RWPE2 (cell line): ENCODE measurements at regions not wholly inside any gene's neighbourhood (a gene's known extent, or its start where the extent isn't known, plus 50 kb on each side); places are given as distances from the start of the nearest gene placed in this dataset.

ENCODE experiments used
- ATAC-seq: fragments of 200-7000 bp; cut with Tn5 transposase; 3 replicates; pipeline ENCODE4 v1.9.1; 2021; ENCODE audit warnings: low read depth
- DNase-seq: peaks from one replicate; pipeline ENCODE4 v3.0.0-alpha.2; 2020; ENCODE audit warnings: low spot score
- H3K27ac ChIP-seq: fragments of 450-650 bp; 2 replicates; pipeline ENCODE4 v1.5.1; 2017; ENCODE audit warnings: mild to moderate bottlenecking; ENCODE audit not compliant: poor library complexity, severe bottlenecking
- H3K27me3 ChIP-seq: fragments of 250-450 bp; sonication (Bioruptor Pico); 2 replicates; pipeline ENCODE4 v1.5.1; 2021; ENCODE audit warnings: mild to moderate bottlenecking, moderate library complexity; ENCODE audit not compliant: insufficient read depth, poor library complexity, severe bottlenecking
- H3K36me3 ChIP-seq: fragments of 250-450 bp; sonication (Bioruptor Pico); 2 replicates; pipeline ENCODE4 v1.5.1; 2020; ENCODE audit warnings: low read depth, mild to moderate bottlenecking, moderate library complexity
- H3K4me1 ChIP-seq: fragments of 250-450 bp; sonication (Bioruptor Pico); 2 replicates; pipeline ENCODE4 v1.5.1; 2021; ENCODE audit warnings: mild to moderate bottlenecking, moderate library complexity; ENCODE audit not compliant: insufficient read depth, poor library complexity, severe bottlenecking
- H3K4me3 ChIP-seq: fragments of 250-450 bp; sonication (Bioruptor Pico); 2 replicates; pipeline ENCODE4 v1.5.1; 2021; ENCODE audit warnings: mild to moderate bottlenecking, moderate library complexity; ENCODE audit not compliant: severe bottlenecking
- H3K9me3 ChIP-seq: fragments of 250-450 bp; sonication (Bioruptor Pico); 2 replicates; pipeline ENCODE4 v1.5.1; 2021; ENCODE audit warnings: mild to moderate bottlenecking, moderate library complexity; ENCODE audit not compliant: severe bottlenecking
- TF ChIP-seq, protein P1 (sequence below): fragments of 450-650 bp; IDR thresholded peaks from one replicate; pipeline ENCODE4 v1.5.1; 2017; ENCODE audit warnings: mild to moderate bottlenecking, moderate library complexity; ENCODE audit not compliant: poor library complexity, severe bottlenecking

GRCh38 chr10:7043055-7043653 is 367.7 kb downstream of the SFMBT2 start:
- no peak overlapping the region for H3K27ac ChIP-seq
- H3K9me3 ChIP-seq: no peaks in the 10 kb centered on the region
- TF ChIP-seq, protein P1, sequence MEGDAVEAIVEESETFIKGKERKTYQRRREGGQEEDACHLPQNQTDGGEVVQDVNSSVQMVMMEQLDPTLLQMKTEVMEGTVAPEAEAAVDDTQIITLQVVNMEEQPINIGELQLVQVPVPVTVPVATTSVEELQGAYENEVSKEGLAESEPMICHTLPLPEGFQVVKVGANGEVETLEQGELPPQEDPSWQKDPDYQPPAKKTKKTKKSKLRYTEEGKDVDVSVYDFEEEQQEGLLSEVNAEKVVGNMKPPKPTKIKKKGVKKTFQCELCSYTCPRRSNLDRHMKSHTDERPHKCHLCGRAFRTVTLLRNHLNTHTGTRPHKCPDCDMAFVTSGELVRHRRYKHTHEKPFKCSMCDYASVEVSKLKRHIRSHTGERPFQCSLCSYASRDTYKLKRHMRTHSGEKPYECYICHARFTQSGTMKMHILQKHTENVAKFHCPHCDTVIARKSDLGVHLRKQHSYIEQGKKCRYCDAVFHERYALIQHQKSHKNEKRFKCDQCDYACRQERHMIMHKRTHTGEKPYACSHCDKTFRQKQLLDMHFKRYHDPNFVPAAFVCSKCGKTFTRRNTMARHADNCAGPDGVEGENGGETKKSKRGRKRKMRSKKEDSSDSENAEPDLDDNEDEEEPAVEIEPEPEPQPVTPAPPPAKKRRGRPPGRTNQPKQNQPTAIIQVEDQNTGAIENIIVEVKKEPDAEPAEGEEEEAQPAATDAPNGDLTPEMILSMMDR: no peak
- ATAC-seq: no peak
- H3K4me1 ChIP-seq: no peaks in the 10 kb centered on the region
- H3K4me3 ChIP-seq: no peak overlapping the region
- H3K27me3 ChIP-seq: peaks cover 15% of the 10 kb centered on the region
- no peaks in the 10 kb centered on the region for H3K36me3 ChIP-seq
- no peak for DNase-seq

DNA sequence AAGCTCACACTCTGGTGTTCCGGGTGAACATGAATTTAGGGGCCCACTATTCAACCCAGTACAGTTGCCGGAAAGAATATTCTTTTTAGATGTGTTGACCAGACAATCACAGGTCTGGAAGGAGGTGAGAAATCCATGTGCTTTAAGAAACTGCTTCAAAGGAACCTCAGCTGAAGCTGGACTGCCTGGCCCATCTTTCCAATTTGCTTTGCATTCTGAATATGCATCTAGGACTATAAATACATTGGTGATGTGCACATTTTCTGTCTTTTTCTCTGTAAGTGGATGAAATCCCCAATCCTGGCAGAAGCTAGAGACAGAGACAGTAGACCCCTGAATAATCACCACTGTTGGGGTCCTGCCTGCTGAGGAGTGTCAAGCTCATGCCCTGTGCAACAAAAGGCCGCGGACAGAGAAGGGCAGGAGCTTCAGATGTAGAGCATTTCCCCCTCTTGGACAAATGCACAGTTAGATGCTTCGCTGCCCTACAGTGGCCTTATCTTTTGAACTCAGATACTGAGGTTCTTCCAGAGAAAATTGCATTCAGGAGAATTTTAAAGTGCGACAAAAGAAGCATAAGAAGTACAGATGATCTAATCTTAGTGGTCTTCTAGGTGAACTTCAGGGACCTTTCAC is 368.3 kb downstream of the SFMBT2 start:
- H3K9me3 ChIP-seq: no peaks in the 10 kb centered on the region
- H3K27me3 ChIP-seq: peaks cover 15% of the 10 kb centered on the region
- H3K4me3 ChIP-seq: no peak overlapping the region

GRCh38 chr10:7042000-7042399 is 368.8 kb downstream of the SFMBT2 start:
- ATAC-seq: no peak
- no peak overlapping the region for H3K27ac ChIP-seq
- H3K4me1 ChIP-seq: no peaks in the 10 kb centered on the region
- TF ChIP-seq, protein P1: no peak
- peaks cover 15% of the 10 kb centered on the region for H3K27me3 ChIP-seq
- no peak for DNase-seq
- no peak overlapping the region for H3K4me3 ChIP-seq
- H3K36me3 ChIP-seq: no peaks in the 10 kb centered on the region
- H3K9me3 ChIP-seq: no peaks in the 10 kb centered on the region

More for the DNA sequence above, 368.3 kb downstream of the SFMBT2 start:
- no peaks in the 10 kb centered on the region for H3K4me1 ChIP-seq
- DNase-seq (no peak), ATAC-seq (no peak)
- H3K36me3 ChIP-seq: no peaks in the 10 kb centered on the region
- no peak overlapping the region for H3K27ac ChIP-seq
- TF ChIP-seq, protein P1: no peak

- DNase-seq: no peak
- H3K27me3 ChIP-seq: peaks cover 15% of the 10 kb centered on the region
- ATAC-seq: no peak
- no peaks in the 10 kb centered on the region for H3K4me1 ChIP-seq
- TF ChIP-seq, protein P1: no peak
- no peaks in the 10 kb centered on the region for H3K9me3 ChIP-seq
- H3K4me3 ChIP-seq: no peak overlapping the region
- H3K27ac ChIP-seq: no peak overlapping the region
- H3K36me3 ChIP-seq: no peaks in the 10 kb centered on the region
Measured at GRCh38 chr10:7040681-7041080, 370.2 kb downstream of the SFMBT2 start.

- DNase-seq (no peak), ATAC-seq (no peak)
- no peak overlapping the region for H3K4me3 ChIP-seq
- H3K4me1 ChIP-seq: no peaks in the 10 kb centered on the region
- TF ChIP-seq, protein P1: no peak
- peaks cover 15% of the 10 kb centered on the region for H3K27me3 ChIP-seq
- H3K9me3 ChIP-seq: no peaks in the 10 kb centered on the region
- no peaks in the 10 kb centered on the region for H3K36me3 ChIP-seq
- no peak overlapping the region for H3K27ac ChIP-seq
Measured at GRCh38 chr10:7039859-7040258, 371.0 kb downstream of the SFMBT2 start.
